OCI-LY1 (cell line): ENCODE measurements at regions not wholly inside any gene's neighbourhood (a gene's known extent, or its start where the extent isn't known, plus 50 kb on each side); places are given as distances from the start of the nearest gene placed in this dataset.

ENCODE experiments used
- CTCF ChIP-seq: fragments of 200-600 bp; sonication (generic), shearing (Covaris generic); IDR thresholded peaks from 2 replicates; pipeline ENCODE4 v1.5.1; 2017; ENCODE audit warnings: mild to moderate bottlenecking, antibody characterized with exemption, low read length, moderate library complexity, mixed read lengths
- EZH2 ChIP-seq: fragments of 200-600 bp; sonication (generic), shearing (Covaris generic); IDR thresholded peaks from 2 replicates; pipeline ENCODE4 v1.8.0; 2017; ENCODE audit warnings: borderline replicate concordance, mixed run types, mild to moderate bottlenecking, antibody characterized with exemption, low read length, moderate library complexity, mixed read lengths

- TF ChIP-seq CTCF (no peak), EZH2 (no peak)
Observed at GRCh38 chr17:79322211-79323123, 247.8 kb downstream of the ENGASE start.
